GM12891 (cell line): ENCODE measurements at regions not wholly inside any gene's neighbourhood (a gene's known extent, or its start where the extent isn't known, plus 50 kb on each side); places are given as distances from the start of the nearest gene placed in this dataset.

ENCODE experiments used
- DNase-seq: peaks from one replicate; pipeline ENCODE4 v3.0.0; 2011; ENCODE audit warnings: low spot score; ENCODE audit not compliant: insufficient read length
- FAIRE-seq: peaks from 2 replicates; lab custom pipeline; 2011; peaks lifted over from hg19 to GRCh38; lab: Jason Lieb, UNC
- PAX5 ChIP-seq: IDR thresholded peaks from 2 replicates; pipeline ENCODE4 v1.6.1; 2011; ENCODE audit warnings: low read length, moderate library complexity, mild to moderate bottlenecking; ENCODE audit not compliant: insufficient read depth, severe bottlenecking
- POLR2A ChIP-seq: IDR thresholded peaks from 2 replicates; pipeline ENCODE4 v1.6.1; 2011; ENCODE audit warnings: low read depth, low read length, control low read depth
- POLR2AphosphoS5 ChIP-seq: IDR thresholded peaks from 2 replicates; pipeline ENCODE4 v1.6.1; 2011; ENCODE audit warnings: low read depth, low read length, control low read depth
- POU2F2 ChIP-seq: IDR thresholded peaks from 2 replicates; pipeline ENCODE4 v1.6.1; 2011; ENCODE audit warnings: low read depth, mild to moderate bottlenecking, control low read depth, low read length, moderate library complexity
- SPI1 ChIP-seq: IDR thresholded peaks from 2 replicates; pipeline ENCODE4 v1.6.1; 2011; ENCODE audit warnings: low read depth, low read length, control low read depth
- TAF1 ChIP-seq: IDR thresholded peaks from 2 replicates; pipeline ENCODE4 v1.6.1; 2011; ENCODE audit warnings: low read depth, low read length, control low read depth

GRCh38 chr17:69723741-69724140, 309.2 kb downstream of the MAP2K6 start:
- DNase-seq (no peak), FAIRE-seq (no peak)
- TF ChIP-seq POLR2AphosphoS5 (no peak), SPI1 (no peak), POU2F2 (no peak), TAF1 (no peak)

- FAIRE-seq (no peak), DNase-seq (no peak)
- TF ChIP-seq TAF1: no peak
- TF ChIP-seq POU2F2: no peak
- TF ChIP-seq PAX5: no peak
- no peak for TF ChIP-seq SPI1
- TF ChIP-seq POLR2AphosphoS5: no peak
- no peak for TF ChIP-seq POLR2A
Observed at GRCh38 chr17:69724238-69724637, 309.7 kb downstream of the MAP2K6 start.

DNA sequence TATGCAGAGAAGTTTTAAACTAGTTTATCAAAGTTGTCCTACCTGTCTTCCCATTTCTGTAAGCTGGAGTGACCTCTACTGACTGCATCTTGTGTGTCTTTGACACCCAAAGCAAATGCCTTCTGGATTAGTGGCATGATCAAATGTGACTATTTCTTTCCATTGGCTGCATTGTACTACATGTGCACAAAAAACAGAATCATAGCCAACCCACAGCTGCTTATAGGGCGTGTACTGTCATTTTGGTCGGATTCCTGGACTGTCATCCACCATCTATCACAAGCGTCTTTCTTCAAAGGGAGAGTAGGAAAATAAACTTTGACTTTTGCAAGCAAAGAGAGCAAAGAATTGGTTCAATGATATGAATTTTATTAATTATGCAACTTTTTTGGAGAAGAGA, 310.6 kb downstream of the MAP2K6 start:
- FAIRE-seq: no peak
- DNase-seq: no peak
- TF ChIP-seq POU2F2 (no peak), POLR2AphosphoS5 (no peak)

- DNase-seq: no peak
- no peak for FAIRE-seq
- TF ChIP-seq POLR2A: no peak
- no peak for TF ChIP-seq SPI1
- TF ChIP-seq POLR2AphosphoS5: no peak
- no peak for TF ChIP-seq POU2F2
- no peak for TF ChIP-seq TAF1
- no peak for TF ChIP-seq PAX5
Observed at GRCh38 chr17:69728816-69729215, 314.3 kb downstream of the MAP2K6 start.

DNA sequence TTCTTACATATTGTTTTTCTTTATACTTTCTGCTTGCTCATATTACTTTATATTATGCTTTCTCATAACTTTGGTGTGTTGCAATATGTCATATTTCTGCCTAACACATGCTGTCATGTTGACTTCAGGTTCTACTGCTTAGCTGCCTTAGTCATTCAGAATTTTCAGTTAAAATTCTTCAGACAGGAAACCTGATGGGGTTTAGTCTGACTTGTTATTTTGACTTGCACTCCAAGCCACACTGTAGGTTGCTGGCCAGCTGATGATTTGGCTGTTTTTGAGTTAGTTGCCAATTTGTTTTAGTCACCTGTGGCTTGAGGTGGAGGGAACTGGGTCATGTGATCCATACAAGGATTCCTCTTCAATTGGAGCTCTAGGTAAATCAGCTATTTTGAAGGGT, 315.4 kb downstream of the MAP2K6 start:
- no peak for FAIRE-seq
- DNase-seq: no peak

GRCh38 chr17:69732272-69732918, 317.9 kb downstream of the MAP2K6 start:
- DNase-seq (no peak), FAIRE-seq (no peak)
- no peak for TF ChIP-seq POU2F2
- no peak for TF ChIP-seq POLR2A
- no peak for TF ChIP-seq SPI1
- no peak for TF ChIP-seq PAX5
- no peak for TF ChIP-seq TAF1
- no peak for TF ChIP-seq POLR2AphosphoS5

More for the DNA sequence above, 315.4 kb downstream of the MAP2K6 start:
- no peak for TF ChIP-seq POU2F2
- TF ChIP-seq PAX5: no peak
- TF ChIP-seq TAF1: no peak
- TF ChIP-seq POLR2AphosphoS5: no peak
- TF ChIP-seq SPI1: no peak
- no peak for TF ChIP-seq POLR2A

DNA sequence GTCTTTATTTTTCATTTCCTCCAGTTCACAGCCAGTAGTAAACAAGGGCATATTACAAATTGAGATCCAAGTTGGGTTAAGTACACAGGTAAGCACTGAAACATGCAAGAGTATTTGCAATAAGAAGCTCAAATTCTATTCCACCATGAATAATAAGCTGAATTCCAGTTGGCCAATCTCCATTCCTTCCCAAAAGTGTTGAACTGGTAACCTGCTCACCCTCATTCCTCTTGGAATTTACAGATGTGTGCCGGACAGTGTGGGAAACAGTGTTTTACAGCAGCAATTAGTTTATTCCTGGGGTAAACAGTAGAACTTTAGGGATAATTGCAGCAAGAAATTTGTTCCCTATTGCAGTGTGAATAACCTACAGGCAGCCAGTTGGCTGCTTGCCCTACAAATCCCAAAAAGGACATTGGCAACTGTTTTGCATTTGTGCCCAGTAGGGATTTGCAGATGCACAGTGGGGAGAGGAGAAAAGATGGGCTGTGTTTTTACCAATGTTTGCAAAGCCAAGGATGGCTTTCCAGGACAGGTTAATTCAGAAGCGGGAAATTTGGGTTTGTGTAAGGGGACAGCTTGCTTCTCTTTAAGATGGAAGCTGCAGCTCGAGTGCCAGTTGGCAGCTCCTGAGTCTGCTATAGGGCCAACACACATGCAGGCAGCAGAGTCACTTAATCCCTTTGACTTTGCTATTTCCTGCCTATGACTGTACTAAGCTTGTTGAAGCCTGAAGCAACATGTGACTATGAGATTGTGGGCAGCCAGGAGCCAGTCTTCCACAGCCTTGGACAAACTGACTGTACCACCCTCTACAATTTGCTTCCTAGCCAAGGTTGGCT, 318.9 kb downstream of the MAP2K6 start:
- FAIRE-seq (no peak), DNase-seq (no peak)
- TF ChIP-seq POLR2A (no peak), POLR2AphosphoS5 (no peak), POU2F2 (no peak), TAF1 (no peak), SPI1 (no peak), PAX5 (no peak)

DNA sequence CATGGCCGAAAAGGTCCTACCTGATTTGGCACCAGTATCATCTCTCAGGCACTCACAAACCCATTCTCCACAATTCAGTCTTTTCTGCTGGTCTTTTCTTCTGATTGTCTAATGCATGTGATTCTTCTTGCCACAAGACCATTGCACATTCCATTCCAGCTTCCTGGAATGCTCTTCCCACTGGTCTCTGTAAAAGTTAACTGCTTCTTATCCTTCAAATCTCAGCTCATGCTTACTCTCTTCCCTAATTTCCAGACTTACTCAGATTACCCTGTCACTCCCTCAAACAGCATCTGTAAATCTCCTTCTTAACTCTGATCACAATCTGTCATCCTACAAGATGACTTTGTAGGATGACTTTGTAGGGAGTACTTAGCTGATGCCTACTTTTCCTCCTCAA, 320.2 kb downstream of the MAP2K6 start:
- no peak for FAIRE-seq
- DNase-seq: no peak
- no peak for TF ChIP-seq TAF1
- no peak for TF ChIP-seq POLR2A
- no peak for TF ChIP-seq POU2F2
- no peak for TF ChIP-seq POLR2AphosphoS5
- TF ChIP-seq PAX5: no peak
- no peak for TF ChIP-seq SPI1

GRCh38 chr17:69735285-69735684, 320.8 kb downstream of the MAP2K6 start:
- DNase-seq (no peak), FAIRE-seq (no peak)
- no peak for TF ChIP-seq POLR2A
- TF ChIP-seq TAF1: no peak
- TF ChIP-seq POU2F2: no peak
- no peak for TF ChIP-seq PAX5
- no peak for TF ChIP-seq SPI1
- no peak for TF ChIP-seq POLR2AphosphoS5

- TF ChIP-seq POLR2A (no peak), SPI1 (no peak), POU2F2 (no peak), POLR2AphosphoS5 (no peak)
- no peak for DNase-seq
- FAIRE-seq: no peak
Observed at GRCh38 chr17:69743091-69743490, 328.6 kb downstream of the MAP2K6 start.
